Transverse colon (tissue), 4 donors: ENCODE measurements at regions not wholly inside any gene's neighbourhood (a gene's known extent, or its start where the extent isn't known, plus 50 kb on each side); places are given as distances from the start of the nearest gene placed in this dataset.

Experiments used
- POLR2A ChIP-seq: fragments of 450-650 bp; IDR thresholded peaks from one replicate; pipeline ENCODE4 v1.6.1; 2016; ENCODE audit warnings: antibody characterized with exemption, mild to moderate bottlenecking, moderate library complexity
- POLR2AphosphoS5 ChIP-seq, 3 donors: sonication (generic); formaldehyde crosslinking; IDR thresholded peaks; one replicate each; pipeline ENCODE4 v1.6.1; 2016; ENCODE audit warnings: antibody characterized with exemption in 3 of 3
- TF ChIP-seq, protein P1 (sequence below), 5 experiments: fragments of 200-600 bp in 3 of 5; fragments of 450-650 bp in 2 of 5; sonication (generic) in 3 of 5; IDR thresholded peaks; 1 replicate in 2 of 5; 2 replicates in 3 of 5; pipeline ENCODE4 v1.5.1; 2016 to 2017; ENCODE audit warnings: antibody characterized with exemption in 5 of 5, inconsistent platforms in 3 of 5, mild to moderate bottlenecking in 2 of 5, moderate library complexity in 1 of 5

DNA sequence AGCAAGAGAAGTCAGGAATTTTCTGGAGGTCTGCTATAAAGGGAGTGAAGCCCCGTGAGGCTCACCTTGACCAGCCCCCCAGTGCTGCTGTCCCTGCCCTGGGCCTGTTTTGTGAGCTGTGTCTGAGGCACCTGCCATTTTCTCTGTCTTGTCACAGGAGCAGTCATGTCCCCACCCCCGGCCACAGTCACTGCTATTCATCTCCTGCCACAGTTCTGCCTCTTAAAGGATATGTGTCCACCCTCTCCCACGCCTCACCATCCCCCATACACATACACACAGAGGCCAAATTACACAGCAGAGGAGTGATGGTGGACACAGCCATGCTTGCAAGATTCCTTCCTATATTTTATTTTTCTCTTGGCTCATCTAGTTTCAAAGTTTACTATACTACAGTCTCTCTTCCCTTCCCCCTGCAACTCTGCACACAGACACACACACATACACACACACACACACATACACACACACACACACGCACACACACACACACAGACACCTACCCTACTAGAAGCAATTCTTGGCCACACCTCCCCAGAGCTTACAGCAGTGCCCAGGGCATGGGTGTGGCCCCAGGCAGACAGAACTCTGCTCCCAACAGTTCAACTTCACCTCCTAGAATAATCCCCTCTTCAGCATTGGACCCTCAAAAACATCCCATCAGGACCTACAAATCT lies 68.7 kb upstream of the TAB2 start:
- TF ChIP-seq POLR2A: no peak
- TF ChIP-seq, protein P1, sequence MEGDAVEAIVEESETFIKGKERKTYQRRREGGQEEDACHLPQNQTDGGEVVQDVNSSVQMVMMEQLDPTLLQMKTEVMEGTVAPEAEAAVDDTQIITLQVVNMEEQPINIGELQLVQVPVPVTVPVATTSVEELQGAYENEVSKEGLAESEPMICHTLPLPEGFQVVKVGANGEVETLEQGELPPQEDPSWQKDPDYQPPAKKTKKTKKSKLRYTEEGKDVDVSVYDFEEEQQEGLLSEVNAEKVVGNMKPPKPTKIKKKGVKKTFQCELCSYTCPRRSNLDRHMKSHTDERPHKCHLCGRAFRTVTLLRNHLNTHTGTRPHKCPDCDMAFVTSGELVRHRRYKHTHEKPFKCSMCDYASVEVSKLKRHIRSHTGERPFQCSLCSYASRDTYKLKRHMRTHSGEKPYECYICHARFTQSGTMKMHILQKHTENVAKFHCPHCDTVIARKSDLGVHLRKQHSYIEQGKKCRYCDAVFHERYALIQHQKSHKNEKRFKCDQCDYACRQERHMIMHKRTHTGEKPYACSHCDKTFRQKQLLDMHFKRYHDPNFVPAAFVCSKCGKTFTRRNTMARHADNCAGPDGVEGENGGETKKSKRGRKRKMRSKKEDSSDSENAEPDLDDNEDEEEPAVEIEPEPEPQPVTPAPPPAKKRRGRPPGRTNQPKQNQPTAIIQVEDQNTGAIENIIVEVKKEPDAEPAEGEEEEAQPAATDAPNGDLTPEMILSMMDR (IDR thresholded peaks at IDR 0.05): no peak
- no peak for TF ChIP-seq POLR2AphosphoS5 (IDR thresholded peaks at IDR 0.05)
